HepG2 (cell line): ENCODE measurements at regions not wholly inside any gene's neighbourhood (a gene's known extent, or its start where the extent isn't known, plus 50 kb on each side); places are given as distances from the start of the nearest gene placed in this dataset.

Experiments
- ATAC-seq: fragments of 200-7000 bp; cut with Tn5 transposase; 3 replicates; pipeline ENCODE4 v1.9.1; 2020; ENCODE audit warnings: mild to moderate bottlenecking, moderate library complexity
- BruUV-seq: library from RNA; stranded (reverse); fragments of 400-500 nt; replicated peaks from 2 replicates; lab custom pipeline; 2021; lab: Mats Ljungman, UMichigan
- CTCF ChIA-PET: fragments of 300-600 bp; formaldehyde crosslinking; extraction: SDS; loops from one replicate; lab custom pipeline; 2021; ENCODE audit warnings: low total read pairs, inconsistent platforms, low intra/inter-chr PET ratio; lab: Yijun Ruan, JAX
- POLR2A ChIA-PET: fragments of 350-600 bp; sonication (Branson Sonifier 250); formaldehyde crosslinking; loops from one replicate; lab custom pipeline; 2020; ENCODE audit warnings: antibody characterized with exemption, inconsistent platforms; lab: Yijun Ruan, JAX
- DNase-seq: peaks from one replicate; pipeline ENCODE4 v3.0.0-alpha.2; 2015; ENCODE audit warnings: low spot score
- FAIRE-seq: peaks from 3 replicates; lab custom pipeline; 2011; peaks lifted over from hg19 to GRCh38; lab: Jason Lieb, UNC
- H2AFZ ChIP-seq: one replicate; pipeline ENCODE4 v1.6.1; 2011; ENCODE audit warnings: low read length, inconsistent platforms
- H3K27ac ChIP-seq: fragments of 300-600 bp; 3 replicates; pipeline ENCODE4 v1.8.0; 2011; ENCODE audit warnings: mixed run types, mild to moderate bottlenecking, mixed read lengths, low read length, inconsistent platforms; ENCODE audit not compliant: insufficient read depth; ENCODE audit errors: extremely low read length
- H3K27me3 ChIP-seq, 2 experiments: fragments of 200-600 bp in 1 of 2; 2 replicates in 1 of 2; 3 replicates in 1 of 2; pipeline versions ENCODE4 v1.6.0 to v1.8.0; 2011; ENCODE audit warnings: low read length in 2 of 2, mild to moderate bottlenecking in 2 of 2, moderate library complexity in 2 of 2, inconsistent platforms in 1 of 2; ENCODE audit not compliant: insufficient read depth in 2 of 2, control insufficient read depth in 1 of 2
- H3K36me3 ChIP-seq, 2 experiments: fragments of 200-600 bp in 1 of 2; replicated peaks in 1 of 2; 2 replicates in 1 of 2; 3 replicates in 1 of 2; pipeline versions ENCODE4 v1.5.1 to v1.8.0; 2011; ENCODE audit warnings: low read length in 2 of 2, inconsistent platforms in 1 of 2; ENCODE audit not compliant: insufficient read depth in 2 of 2, control insufficient read depth in 1 of 2
- H3K4me1 ChIP-seq: 2 replicates; pipeline ENCODE4 v1.5.1; 2012; ENCODE audit warnings: low read length, inconsistent platforms; ENCODE audit not compliant: insufficient read depth
- H3K4me2 ChIP-seq: 2 replicates; pipeline ENCODE4 v1.6.0; 2011; ENCODE audit warnings: low read depth, low read length, inconsistent platforms
- H3K4me3 ChIP-seq, 3 experiments: fragments of 200-600 bp in 1 of 3; sonication (generic), shearing (Covaris generic) in 1 of 3; replicated peaks in 1 of 3; 2 replicates each; pipeline ENCODE4 v1.5.1; 2011 to 2016; ENCODE audit warnings: low read length in 3 of 3, inconsistent platforms in 2 of 3, low read depth in 2 of 3, mild to moderate bottlenecking in 2 of 3, control low read depth in 1 of 3, mixed read lengths in 1 of 3; ENCODE audit not compliant: insufficient read depth in 1 of 3
- H3K79me2 ChIP-seq: one replicate; pipeline ENCODE4 v1.6.1; 2011; ENCODE audit warnings: low read length, inconsistent platforms; ENCODE audit not compliant: insufficient read depth
- H3K9ac ChIP-seq: 2 replicates; pipeline ENCODE4 v1.6.0; 2011; ENCODE audit warnings: mild to moderate bottlenecking, low read depth, low read length, inconsistent platforms; ENCODE audit not compliant: insufficient read depth
- H3K9me3 ChIP-seq: 2 replicates; pipeline ENCODE4 v1.5.1; 2012; ENCODE audit warnings: mild to moderate bottlenecking, low read length
- H4K20me1 ChIP-seq: 2 replicates; pipeline ENCODE4 v1.6.0; 2011; ENCODE audit warnings: inconsistent platforms, mild to moderate bottlenecking, low read length, moderate library complexity; ENCODE audit not compliant: insufficient read depth
- AKAP8 ChIP-seq: sonication (generic); formaldehyde crosslinking; IDR thresholded peaks from 2 replicates; pipeline ENCODE4 v1.5.1; 2020; ENCODE audit warnings: mild to moderate bottlenecking, missing genetic modification reagents
- CAMTA2 ChIP-seq: sonication (generic); formaldehyde crosslinking; IDR thresholded peaks from 2 replicates; pipeline ENCODE4 v1.4.0; 2020; ENCODE audit warnings: mild to moderate bottlenecking, missing genetic modification reagents, borderline replicate concordance
- CBX5 ChIP-seq: sonication (generic); formaldehyde crosslinking; IDR thresholded peaks from 2 replicates; pipeline ENCODE4 v1.4.0; 2020; ENCODE audit warnings: missing genetic modification reagents, borderline replicate concordance
- ELF4 ChIP-seq: sonication (generic); formaldehyde crosslinking; IDR thresholded peaks from 2 replicates; pipeline ENCODE4 v1.5.0; 2020; ENCODE audit warnings: missing genetic modification reagents, mild to moderate bottlenecking, moderate library complexity, borderline replicate concordance
- FOXP1 ChIP-seq, 2 experiments: fragments of 450-650 bp in 1 of 2; IDR thresholded peaks; 2 replicates each; pipeline ENCODE4 v1.6.1; 2017 to 2018; ENCODE audit warnings: antibody characterized with exemption in 1 of 2
- HNF4G ChIP-seq, 2 experiments: sonication (generic) in 1 of 2; formaldehyde crosslinking in 1 of 2; IDR thresholded peaks; 2 replicates each; pipeline versions ENCODE4 v1.4.0 to v1.6.1; 2011 to 2020; ENCODE audit warnings: borderline replicate concordance in 2 of 2, low read depth in 2 of 2, mild to moderate bottlenecking in 2 of 2, low read length in 1 of 2, missing genetic modification reagents in 1 of 2, moderate library complexity in 1 of 2
- KDM3A ChIP-seq: IDR thresholded peaks from 2 replicates; pipeline ENCODE4 v1.6.1; 2018; ENCODE audit warnings: low read depth, missing compliant biosample characterization
- KMT2A ChIP-seq: sonication (generic); formaldehyde crosslinking; IDR thresholded peaks from 2 replicates; pipeline ENCODE4 v1.4.0; 2020; ENCODE audit warnings: missing genetic modification reagents
- POGZ ChIP-seq: sonication (generic); formaldehyde crosslinking; IDR thresholded peaks from 2 replicates; pipeline ENCODE4 v1.4.0; 2020; ENCODE audit warnings: mild to moderate bottlenecking, missing genetic modification reagents
- TFDP1 ChIP-seq: IDR thresholded peaks from 2 replicates; pipeline ENCODE4 v1.6.1; 2016; ENCODE audit warnings: missing compliant biosample characterization, missing genetic modification reagents, borderline replicate concordance
- ZBTB42 ChIP-seq: sonication (generic); formaldehyde crosslinking; IDR thresholded peaks from 2 replicates; pipeline ENCODE4 v1.5.0; 2020; ENCODE audit warnings: mild to moderate bottlenecking, missing genetic modification reagents
- ZNF781 ChIP-seq: sonication (generic); formaldehyde crosslinking; IDR thresholded peaks from 2 replicates; pipeline ENCODE4 v1.5.1; 2020; ENCODE audit warnings: borderline replicate concordance, mild to moderate bottlenecking, missing genetic modification reagents; ENCODE audit errors: not compliant biosample characterization
- ZNF850 ChIP-seq: sonication (generic); formaldehyde crosslinking; conservative IDR thresholded peaks from 2 replicates; pipeline ENCODE4 v1.9.0; 2021; ENCODE audit warnings: mild to moderate bottlenecking, missing genetic modification reagents
- WGBS: methylation state at CpG from one replicate; pipeline ENCODE4 v1.1.6; 2017; ENCODE audit warnings: low lambda C conversion rate; 5-methylcytosine and 5-hydroxymethylcytosine counted together
- in situ Hi-C: cut with HindIII; loops from 2 replicates; pipeline ENCODE4 v1.10.0; 2017; ENCODE audit warnings: low pct_unique_long_range_greater_than_20kb; ENCODE audit not compliant: extremely low pct_ligation_motif_present
- intact Hi-C: fragments of 100-400 bp; cut with micrococcal nuclease; formaldehyde crosslinking; loops from one replicate; pipeline ENCODE4 v1.10.0; 2022; ENCODE audit not compliant: unreplicated experiment
- TF ChIP-seq, protein P1 (sequence below): sonication (generic); formaldehyde crosslinking; IDR thresholded peaks from 2 replicates; pipeline ENCODE4 v1.4.0; 2020; ENCODE audit warnings: missing genetic modification reagents
- TF ChIP-seq, protein P2 (sequence below): sonication (generic); formaldehyde crosslinking; IDR thresholded peaks from 2 replicates; pipeline ENCODE4 v1.4.0; 2020; ENCODE audit warnings: low read depth, missing genetic modification reagents
- TF ChIP-seq, protein P3 (sequence below): IDR thresholded peaks from 2 replicates; pipeline ENCODE4 v1.6.1; 2016

- H3K9ac ChIP-seq = no peak overlapping the region; the same call in 1 of the 2 replicates
- in situ Hi-C loops = no loop called here
- no peaks in the 10 kb centered on the region for H3K79me2 ChIP-seq
- intact Hi-C loops = no loop called here
- ChIA-PET CTCF (no interaction called here), POLR2A (interaction anchor here (0.6 to 1.8 kb wide), 6 partner anchors 32 to 171 kb away, joined by 3 to 9 read pairs (median 6); no protein-coding TSS in a partner anchor)
- ATAC-seq (peak; percentile 37), FAIRE-seq (no peak), DNase-seq (no peak)
- H3K27ac ChIP-seq = peak overlapping the region; percentile 55
- no peaks in the 10 kb centered on the region for H3K36me3 ChIP-seq
- H4K20me1 ChIP-seq = no peaks in the 10 kb centered on the region
- H2AFZ ChIP-seq = no peak overlapping the region
- no peak overlapping the region for H3K4me3 ChIP-seq
- peaks cover 6% of the 10 kb centered on the region; the same call in 1 of the 2 replicates for H3K9me3 ChIP-seq
- H3K4me1 ChIP-seq = peaks cover 70% of the 10 kb centered on the region
- no TSS peak for BruUV-seq
- no peaks in the 10 kb centered on the region for H3K27me3 ChIP-seq
- WGBS = 39% methylated on average over 3 of the region's 3 CpGs
- no peak overlapping the region for H3K4me2 ChIP-seq
- TF ChIP-seq ELF4 = no peak
- no peak for TF ChIP-seq ZNF850 (CRISPR knock-in tag)
- no peak for TF ChIP-seq CAMTA2 (CRISPR knock-in tag)
- TF ChIP-seq ZBTB42 (CRISPR knock-in tag) = no peak
- no peak for TF ChIP-seq KDM3A (CRISPR knock-in tag)
- no peak for TF ChIP-seq KMT2A (CRISPR knock-in tag)
- TF ChIP-seq, protein P1, sequence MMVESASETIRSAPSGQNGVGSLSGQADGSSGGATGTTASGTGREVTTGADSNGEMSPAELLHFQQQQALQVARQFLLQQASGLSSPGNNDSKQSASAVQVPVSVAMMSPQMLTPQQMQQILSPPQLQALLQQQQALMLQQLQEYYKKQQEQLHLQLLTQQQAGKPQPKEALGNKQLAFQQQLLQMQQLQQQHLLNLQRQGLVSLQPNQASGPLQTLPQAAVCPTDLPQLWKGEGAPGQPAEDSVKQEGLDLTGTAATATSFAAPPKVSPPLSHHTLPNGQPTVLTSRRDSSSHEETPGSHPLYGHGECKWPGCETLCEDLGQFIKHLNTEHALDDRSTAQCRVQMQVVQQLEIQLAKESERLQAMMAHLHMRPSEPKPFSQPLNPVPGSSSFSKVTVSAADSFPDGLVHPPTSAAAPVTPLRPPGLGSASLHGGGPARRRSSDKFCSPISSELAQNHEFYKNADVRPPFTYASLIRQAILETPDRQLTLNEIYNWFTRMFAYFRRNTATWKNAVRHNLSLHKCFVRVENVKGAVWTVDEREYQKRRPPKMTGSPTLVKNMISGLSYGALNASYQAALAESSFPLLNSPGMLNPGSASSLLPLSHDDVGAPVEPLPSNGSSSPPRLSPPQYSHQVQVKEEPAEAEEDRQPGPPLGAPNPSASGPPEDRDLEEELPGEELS (CRISPR knock-in tag) = peak; percentile 36; the same call in 1 of the 2 replicates
- TF ChIP-seq FOXP1 (IDR thresholded peaks at IDR 0.05) = no peak
- TF ChIP-seq FOXP1 (CRISPR knock-in tag; IDR thresholded peaks at IDR 0.05) = no peak
- TF ChIP-seq, protein P2, sequence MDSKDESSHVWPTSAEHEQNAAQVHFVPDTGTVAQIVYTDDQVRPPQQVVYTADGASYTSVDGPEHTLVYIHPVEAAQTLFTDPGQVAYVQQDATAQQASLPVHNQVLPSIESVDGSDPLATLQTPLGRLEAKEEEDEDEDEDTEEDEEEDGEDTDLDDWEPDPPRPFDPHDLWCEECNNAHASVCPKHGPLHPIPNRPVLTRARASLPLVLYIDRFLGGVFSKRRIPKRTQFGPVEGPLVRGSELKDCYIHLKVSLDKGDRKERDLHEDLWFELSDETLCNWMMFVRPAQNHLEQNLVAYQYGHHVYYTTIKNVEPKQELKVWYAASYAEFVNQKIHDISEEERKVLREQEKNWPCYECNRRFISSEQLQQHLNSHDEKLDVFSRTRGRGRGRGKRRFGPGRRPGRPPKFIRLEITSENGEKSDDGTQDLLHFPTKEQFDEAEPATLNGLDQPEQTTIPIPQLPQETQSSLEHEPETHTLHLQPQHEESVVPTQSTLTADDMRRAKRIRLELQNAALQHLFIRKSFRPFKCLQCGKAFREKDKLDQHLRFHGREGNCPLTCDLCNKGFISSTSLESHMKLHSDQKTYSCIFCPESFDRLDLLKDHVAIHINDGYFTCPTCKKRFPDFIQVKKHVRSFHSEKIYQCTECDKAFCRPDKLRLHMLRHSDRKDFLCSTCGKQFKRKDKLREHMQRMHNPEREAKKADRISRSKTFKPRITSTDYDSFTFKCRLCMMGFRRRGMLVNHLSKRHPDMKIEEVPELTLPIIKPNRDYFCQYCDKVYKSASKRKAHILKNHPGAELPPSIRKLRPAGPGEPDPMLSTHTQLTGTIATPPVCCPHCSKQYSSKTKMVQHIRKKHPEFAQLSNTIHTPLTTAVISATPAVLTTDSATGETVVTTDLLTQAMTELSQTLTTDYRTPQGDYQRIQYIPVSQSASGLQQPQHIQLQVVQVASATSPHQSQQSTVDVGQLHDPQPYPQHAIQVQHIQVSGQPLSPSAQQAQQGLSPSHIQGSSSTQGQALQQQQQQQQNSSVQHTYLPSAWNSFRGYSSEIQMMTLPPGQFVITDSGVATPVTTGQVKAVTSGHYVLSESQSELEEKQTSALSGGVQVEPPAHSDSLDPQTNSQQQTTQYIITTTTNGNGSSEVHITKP (CRISPR knock-in tag) = no peak
- TF ChIP-seq TFDP1 = no peak
- TF ChIP-seq POGZ (CRISPR knock-in tag) = 0 out of 2 replicates have a peak, but pooled peaks have one; percentile 5
- TF ChIP-seq CBX5 (CRISPR knock-in tag) = 0 out of 2 replicates have a peak, but pooled peaks have one; percentile 7
- no peak for TF ChIP-seq HNF4G (IDR thresholded peaks at IDR 0.05; ENCODE audit: borderline replicate concordance, low read depth, low read length)
- no peak for TF ChIP-seq HNF4G (CRISPR knock-in tag; IDR thresholded peaks at IDR 0.05; ENCODE audit: borderline replicate concordance, low read depth)
- TF ChIP-seq, protein P3, sequence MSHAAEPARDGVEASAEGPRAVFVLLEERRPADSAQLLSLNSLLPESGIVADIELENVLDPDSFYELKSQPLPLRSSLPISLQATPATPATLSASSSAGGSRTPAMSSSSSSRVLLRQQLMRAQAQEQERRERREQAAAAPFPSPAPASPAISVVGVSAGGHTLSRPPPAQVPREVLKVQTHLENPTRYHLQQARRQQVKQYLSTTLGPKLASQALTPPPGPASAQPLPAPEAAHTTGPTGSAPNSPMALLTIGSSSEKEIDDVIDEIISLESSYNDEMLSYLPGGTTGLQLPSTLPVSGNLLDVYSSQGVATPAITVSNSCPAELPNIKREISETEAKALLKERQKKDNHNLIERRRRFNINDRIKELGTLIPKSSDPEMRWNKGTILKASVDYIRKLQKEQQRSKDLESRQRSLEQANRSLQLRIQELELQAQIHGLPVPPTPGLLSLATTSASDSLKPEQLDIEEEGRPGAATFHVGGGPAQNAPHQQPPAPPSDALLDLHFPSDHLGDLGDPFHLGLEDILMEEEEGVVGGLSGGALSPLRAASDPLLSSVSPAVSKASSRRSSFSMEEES (CRISPR knock-in tag) = 0 out of 2 replicates have a peak, but pooled peaks have one; percentile 6
- no peak for TF ChIP-seq AKAP8 (CRISPR knock-in tag)
- TF ChIP-seq ZNF781 (CRISPR knock-in tag) = no peak
Observed at GRCh38 chr21:38958323-38958705, 152.6 kb downstream of the ETS2 start.
